Breast epithelium (tissue), 4 donors: ENCODE measurements at regions not wholly inside any gene's neighbourhood (a gene's known extent, or its start where the extent isn't known, plus 50 kb on each side); places are given as distances from the start of the nearest gene placed in this dataset.

Experiments
- DNase-seq, 2 donors: peaks; one replicate each; pipeline ENCODE4 v3.0.0-alpha.2; 2019; ENCODE audit warnings: low spot score in 2 of 2
- H3K27ac ChIP-seq, 2 donors: fragments of 200-600 bp; sonication (generic) in 1 of 2; one replicate each; pipeline ENCODE4 v1.5.1; 2016 to 2019; ENCODE audit warnings: mild to moderate bottlenecking in 1 of 2
- H3K27me3 ChIP-seq, 2 donors: fragments of 200-600 bp; sonication (generic) in 1 of 2; one replicate each; pipeline versions ENCODE4 v1.5.1 to v1.6.0; 2017 to 2019; ENCODE audit warnings: control low read depth in 1 of 2, mild to moderate bottlenecking in 1 of 2
- H3K36me3 ChIP-seq: fragments of 200-600 bp; one replicate; pipeline ENCODE4 v1.5.1; 2019
- H3K4me1 ChIP-seq, 2 donors: fragments of 200-600 bp; sonication (generic); one replicate each; pipeline ENCODE4 v1.5.1; 2016 to 2019; ENCODE audit warnings: control low read depth in 1 of 2
- H3K4me3 ChIP-seq, 3 donors: fragments of 200-600 bp; sonication (generic); 1 replicate in 2 of 3; 2 replicates in 1 of 3; pipeline ENCODE4 v1.5.1; 2016 to 2019; ENCODE audit warnings: mild to moderate bottlenecking in 3 of 3, moderate library complexity in 2 of 3
- H3K9me3 ChIP-seq, 2 donors: fragments of 200-600 bp; sonication (generic) in 1 of 2; one replicate each; pipeline ENCODE4 v1.5.1; 2016 to 2019; ENCODE audit warnings: control low read depth in 1 of 2
- POLR2A ChIP-seq: fragments of 450-650 bp; IDR thresholded peaks from one replicate; pipeline ENCODE4 v1.6.1; 2016; ENCODE audit warnings: antibody characterized with exemption, mild to moderate bottlenecking, moderate library complexity
- POLR2AphosphoS5 ChIP-seq, 3 donors: sonication (generic); formaldehyde crosslinking; IDR thresholded peaks; one replicate each; pipeline ENCODE4 v1.6.1; 2017; ENCODE audit warnings: antibody characterized with exemption in 3 of 3
- intact Hi-C: fragments of 100-400 bp; cut with DNase I; formaldehyde crosslinking; loops from one replicate; pipeline ENCODE4 v1.15.1; 2023; ENCODE audit warnings: low total_unique reads
- TF ChIP-seq, protein P1 (sequence below), 3 donors: fragments of 450-650 bp; IDR thresholded peaks; one replicate each; pipeline ENCODE4 v1.5.1; 2016 to 2017; ENCODE audit warnings: antibody characterized with exemption in 3 of 3, mild to moderate bottlenecking in 3 of 3, moderate library complexity in 3 of 3

DNA sequence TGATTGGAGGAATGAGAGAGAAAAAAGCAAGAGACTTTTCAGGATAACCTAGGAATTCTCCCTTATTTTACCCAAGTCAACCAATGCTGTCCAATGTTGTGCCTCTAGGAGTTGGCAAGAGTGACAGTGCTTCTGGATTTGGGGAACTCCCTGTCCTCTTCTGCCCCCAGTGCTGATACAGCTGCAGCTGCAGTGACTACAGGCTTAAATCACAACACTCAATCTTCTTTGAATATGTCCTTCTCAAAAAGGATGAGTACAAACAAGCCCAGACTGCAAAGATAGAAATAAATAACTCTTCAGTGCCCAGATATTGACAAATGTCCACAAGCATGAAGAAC lies 141.0 kb upstream of the COL21A1 start:
- H3K27me3 ChIP-seq = no peaks in the 10 kb centered on the region
- H3K36me3 ChIP-seq = no peaks in the 10 kb centered on the region
- TF ChIP-seq POLR2AphosphoS5 (IDR thresholded peaks at IDR 0.05) = no peak
- TF ChIP-seq POLR2A = no peak
- TF ChIP-seq, protein P1, sequence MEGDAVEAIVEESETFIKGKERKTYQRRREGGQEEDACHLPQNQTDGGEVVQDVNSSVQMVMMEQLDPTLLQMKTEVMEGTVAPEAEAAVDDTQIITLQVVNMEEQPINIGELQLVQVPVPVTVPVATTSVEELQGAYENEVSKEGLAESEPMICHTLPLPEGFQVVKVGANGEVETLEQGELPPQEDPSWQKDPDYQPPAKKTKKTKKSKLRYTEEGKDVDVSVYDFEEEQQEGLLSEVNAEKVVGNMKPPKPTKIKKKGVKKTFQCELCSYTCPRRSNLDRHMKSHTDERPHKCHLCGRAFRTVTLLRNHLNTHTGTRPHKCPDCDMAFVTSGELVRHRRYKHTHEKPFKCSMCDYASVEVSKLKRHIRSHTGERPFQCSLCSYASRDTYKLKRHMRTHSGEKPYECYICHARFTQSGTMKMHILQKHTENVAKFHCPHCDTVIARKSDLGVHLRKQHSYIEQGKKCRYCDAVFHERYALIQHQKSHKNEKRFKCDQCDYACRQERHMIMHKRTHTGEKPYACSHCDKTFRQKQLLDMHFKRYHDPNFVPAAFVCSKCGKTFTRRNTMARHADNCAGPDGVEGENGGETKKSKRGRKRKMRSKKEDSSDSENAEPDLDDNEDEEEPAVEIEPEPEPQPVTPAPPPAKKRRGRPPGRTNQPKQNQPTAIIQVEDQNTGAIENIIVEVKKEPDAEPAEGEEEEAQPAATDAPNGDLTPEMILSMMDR (IDR thresholded peaks at IDR 0.05) = no peak
- no peaks in the 10 kb centered on the region for H3K4me1 ChIP-seq
- H3K27ac ChIP-seq = no peak overlapping the region
- no peak for DNase-seq
- no peaks in the 10 kb centered on the region for H3K9me3 ChIP-seq
- intact Hi-C loops = no loop called here
- H3K4me3 ChIP-seq = no peak overlapping the region

DNA sequence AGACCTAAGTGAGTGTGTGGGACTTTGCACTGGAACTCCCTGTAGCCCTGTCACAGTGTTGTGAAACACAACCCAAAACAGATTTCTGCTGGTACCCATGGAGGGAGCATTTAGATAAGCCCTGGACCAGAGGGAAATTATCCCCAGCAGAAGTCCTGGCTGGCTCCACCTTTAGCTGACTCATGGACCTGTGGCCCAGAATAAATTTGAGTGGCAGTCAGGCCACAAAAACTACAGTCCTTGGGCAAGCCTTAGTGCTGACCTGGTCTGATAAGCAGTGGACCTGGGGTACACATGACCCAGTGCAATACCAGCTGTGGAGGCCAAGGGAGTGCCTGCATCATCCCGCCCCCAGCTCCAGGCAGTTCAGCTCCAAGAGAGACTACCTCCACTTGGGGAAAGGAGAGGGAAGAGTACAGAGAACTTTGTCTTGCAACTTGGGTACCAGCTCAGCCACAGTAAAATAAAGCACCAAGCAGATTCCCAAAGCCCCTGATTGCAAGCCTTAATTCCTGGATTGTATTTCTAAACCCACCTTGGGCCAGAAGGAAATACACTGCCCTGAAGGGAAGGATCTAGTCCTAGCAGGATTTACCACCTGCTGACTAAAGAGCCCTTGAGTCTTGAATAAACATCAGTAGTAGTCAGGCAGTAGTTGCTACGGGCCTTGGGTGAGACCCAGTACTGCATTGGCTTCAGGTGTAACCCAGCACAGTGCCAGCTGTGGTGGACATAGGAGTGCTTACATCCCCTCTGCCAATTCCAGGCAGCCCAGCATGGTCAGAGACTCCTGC lies 140.4 kb upstream of the COL21A1 start:
- TF ChIP-seq POLR2A (no peak), POLR2AphosphoS5 (IDR thresholded peaks at IDR 0.05) (no peak)
- TF ChIP-seq, protein P1 (IDR thresholded peaks at IDR 0.05) = no peak
- DNase-seq = no peak
- Histone ChIP-seq H3K4me1 (no peaks in the 10 kb centered on the region), H3K36me3 (no peaks in the 10 kb centered on the region), H3K9me3 (no peaks in the 10 kb centered on the region), H3K4me3 (no peak overlapping the region), H3K27ac (no peak overlapping the region), H3K27me3 (no peaks in the 10 kb centered on the region)
- intact Hi-C loops = no loop called here

DNA sequence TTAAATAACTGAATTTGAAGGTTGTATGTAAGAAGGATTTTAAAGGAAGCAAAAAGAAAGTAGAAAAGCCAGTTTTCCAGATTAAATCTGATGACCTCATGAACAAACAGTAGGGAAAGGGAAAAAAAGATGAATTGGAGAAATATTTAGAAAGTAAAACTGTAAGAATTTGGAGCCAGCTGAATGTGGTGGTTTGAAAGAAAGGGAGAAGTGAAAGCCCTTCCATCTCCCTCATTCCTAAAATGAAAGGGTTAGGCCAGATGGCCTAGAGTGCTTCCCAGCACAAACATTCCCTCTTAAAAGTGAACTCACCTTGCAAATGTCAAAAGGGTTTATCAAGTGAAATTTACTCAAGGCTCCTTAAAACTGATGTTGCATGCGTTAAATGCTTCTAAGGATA lies 139.3 kb upstream of the COL21A1 start:
- Histone ChIP-seq H3K27ac (no peak overlapping the region), H3K9me3 (no peaks in the 10 kb centered on the region), H3K4me1 (no peaks in the 10 kb centered on the region), H3K4me3 (no peak overlapping the region), H3K36me3 (no peaks in the 10 kb centered on the region), H3K27me3 (no peaks in the 10 kb centered on the region)
- no peak for DNase-seq
- no peak for TF ChIP-seq POLR2AphosphoS5 (IDR thresholded peaks at IDR 0.05)
- TF ChIP-seq, protein P1 (IDR thresholded peaks at IDR 0.05) = no peak
- no peak for TF ChIP-seq POLR2A
- intact Hi-C loops = no loop called here

DNA sequence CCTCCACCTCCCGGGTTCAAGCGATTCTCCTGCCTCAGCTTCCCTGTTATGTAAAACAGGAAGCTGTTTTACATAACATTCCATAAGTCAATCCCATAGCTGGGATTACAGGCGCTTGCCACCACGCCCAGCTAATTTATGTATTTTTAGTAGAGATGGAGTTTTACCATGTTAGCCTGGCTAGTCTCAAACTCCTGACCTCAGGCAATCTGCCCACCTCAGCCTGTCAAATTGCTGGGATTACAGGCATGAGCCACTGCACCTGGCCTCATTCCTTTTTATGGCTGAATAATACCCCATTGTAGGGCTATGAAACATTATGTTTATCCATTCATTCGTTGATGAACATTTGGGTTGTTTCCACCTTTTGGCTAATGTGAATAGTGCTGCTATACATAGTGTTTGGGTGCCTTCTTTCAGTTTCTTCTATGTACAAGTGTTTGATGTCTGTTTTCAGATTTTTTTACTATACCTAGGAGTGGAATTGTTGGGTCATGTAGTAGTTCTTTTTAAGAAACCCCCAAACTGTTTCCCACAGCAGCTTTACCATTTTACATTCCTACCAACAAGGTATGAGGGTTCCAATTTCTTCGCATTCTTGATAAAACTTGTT lies 138.7 kb upstream of the COL21A1 start:
- intact Hi-C loops = no loop called here
- no peaks in the 10 kb centered on the region for H3K4me1 ChIP-seq
- H3K9me3 ChIP-seq = no peaks in the 10 kb centered on the region
- TF ChIP-seq, protein P1 (IDR thresholded peaks at IDR 0.05) = no peak
- TF ChIP-seq POLR2AphosphoS5 (IDR thresholded peaks at IDR 0.05) (no peak), POLR2A (no peak)
- H3K27me3 ChIP-seq = no peaks in the 10 kb centered on the region
- no peaks in the 10 kb centered on the region for H3K36me3 ChIP-seq
- no peak for DNase-seq
- H3K4me3 ChIP-seq = no peak overlapping the region
- no peak overlapping the region for H3K27ac ChIP-seq

DNA sequence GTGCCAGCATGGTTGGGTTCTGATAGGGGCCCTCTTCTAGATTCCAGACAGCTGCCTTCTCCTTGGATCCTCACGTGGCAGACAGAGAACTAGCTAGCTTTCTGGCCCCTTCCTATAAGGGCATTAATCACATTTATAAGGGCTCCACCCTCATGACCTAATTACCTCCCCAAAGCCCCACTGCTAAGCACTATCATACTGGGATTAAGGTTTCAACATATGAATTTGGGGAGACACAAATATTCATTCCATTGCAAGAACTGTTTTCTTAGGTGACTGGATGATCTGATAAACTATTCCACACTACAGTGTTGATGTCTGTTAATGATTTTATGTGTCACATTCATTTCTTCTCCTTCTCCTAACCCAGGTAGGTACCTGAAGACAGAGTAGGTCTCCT lies 135.8 kb upstream of the COL21A1 start:
- intact Hi-C loops = no loop called here
- Histone ChIP-seq H3K9me3 (no peaks in the 10 kb centered on the region), H3K27me3 (no peaks in the 10 kb centered on the region), H3K36me3 (no peaks in the 10 kb centered on the region), H3K4me3 (no peak overlapping the region), H3K4me1 (no peaks in the 10 kb centered on the region), H3K27ac (no peak overlapping the region)
- TF ChIP-seq, protein P1 (IDR thresholded peaks at IDR 0.05) = no peak
- TF ChIP-seq POLR2A (no peak), POLR2AphosphoS5 (IDR thresholded peaks at IDR 0.05) (no peak)
- DNase-seq = no peak
